HG03066 (cell line): ENCODE measurements at regions not wholly inside any gene's neighbourhood (a gene's known extent, or its start where the extent isn't known, plus 50 kb on each side); places are given as distances from the start of the nearest gene placed in this dataset.

ENCODE experiments used
- ATAC-seq: cut with Tn5 transposase; IDR thresholded peaks from one replicate; pipeline ENCODE4 v1.9.1; 2021; ENCODE audit warnings: low read depth; ENCODE audit not compliant: unreplicated experiment

- ATAC-seq = no peak
Observed at GRCh38 chr15:96561593-96561992, 231.1 kb downstream of the NR2F2 start.

GRCh38 chr15:96564546-96564945 lies 234.0 kb downstream of the NR2F2 start:
- ATAC-seq = no peak

GRCh38 chr15:96565266-96565665 lies 234.8 kb downstream of the NR2F2 start:
- no peak for ATAC-seq

GRCh38 chr15:96574782-96575181 lies 244.3 kb downstream of the NR2F2 start:
- ATAC-seq = no peak

GRCh38 chr15:96576596-96576995 lies 246.1 kb downstream of the NR2F2 start:
- ATAC-seq = no peak

GRCh38 chr15:96578393-96578792 lies 247.9 kb downstream of the NR2F2 start:
- no peak for ATAC-seq

- ATAC-seq = no peak
Observed at GRCh38 chr15:96581371-96581770, 250.9 kb downstream of the NR2F2 start.

- no peak for ATAC-seq
Observed at GRCh38 chr15:96582473-96582872, 252.0 kb downstream of the NR2F2 start.

- no peak for ATAC-seq
Observed at GRCh38 chr15:96583671-96584070, 253.2 kb downstream of the NR2F2 start.

- no peak for ATAC-seq
Observed at GRCh38 chr15:96585484-96586386, 255.2 kb downstream of the NR2F2 start.

GRCh38 chr15:96586901-96587300 lies 256.4 kb downstream of the NR2F2 start:
- no peak for ATAC-seq

GRCh38 chr15:96589864-96590263 lies 259.4 kb downstream of the NR2F2 start:
- ATAC-seq = no peak

- ATAC-seq = no peak
Observed at GRCh38 chr15:96593735-96594134, 263.2 kb downstream of the NR2F2 start.

- ATAC-seq = no peak
Observed at GRCh38 chr15:96595951-96596350, 265.5 kb downstream of the NR2F2 start.

GRCh38 chr15:96598514-96598913 lies 268.0 kb downstream of the NR2F2 start:
- no peak for ATAC-seq

- ATAC-seq = no peak
Observed at GRCh38 chr15:96599268-96599667, 268.8 kb downstream of the NR2F2 start.

- no peak for ATAC-seq
Observed at GRCh38 chr15:96600350-96600749, 269.9 kb downstream of the NR2F2 start.

GRCh38 chr15:96606617-96607016 lies 276.1 kb downstream of the NR2F2 start:
- no peak for ATAC-seq

GRCh38 chr15:96610757-96611156 lies 280.3 kb downstream of the NR2F2 start:
- no peak for ATAC-seq

- no peak for ATAC-seq
Observed at GRCh38 chr15:96612917-96613316, 282.4 kb downstream of the NR2F2 start.

GRCh38 chr15:96619174-96619573 lies 288.7 kb downstream of the NR2F2 start:
- ATAC-seq = no peak

GRCh38 chr15:96622714-96623113 lies 292.2 kb downstream of the NR2F2 start:
- no peak for ATAC-seq
